HG02610 (cell line): ENCODE measurements at regions not wholly inside any gene's neighbourhood (a gene's known extent, or its start where the extent isn't known, plus 50 kb on each side); places are given as distances from the start of the nearest gene placed in this dataset.

ENCODE experiments used
- ATAC-seq: cut with Tn5 transposase; IDR thresholded peaks from one replicate; pipeline ENCODE4 v1.9.1; 2021; ENCODE audit warnings: mild to moderate bottlenecking, moderate library complexity; ENCODE audit not compliant: unreplicated experiment

DNA sequence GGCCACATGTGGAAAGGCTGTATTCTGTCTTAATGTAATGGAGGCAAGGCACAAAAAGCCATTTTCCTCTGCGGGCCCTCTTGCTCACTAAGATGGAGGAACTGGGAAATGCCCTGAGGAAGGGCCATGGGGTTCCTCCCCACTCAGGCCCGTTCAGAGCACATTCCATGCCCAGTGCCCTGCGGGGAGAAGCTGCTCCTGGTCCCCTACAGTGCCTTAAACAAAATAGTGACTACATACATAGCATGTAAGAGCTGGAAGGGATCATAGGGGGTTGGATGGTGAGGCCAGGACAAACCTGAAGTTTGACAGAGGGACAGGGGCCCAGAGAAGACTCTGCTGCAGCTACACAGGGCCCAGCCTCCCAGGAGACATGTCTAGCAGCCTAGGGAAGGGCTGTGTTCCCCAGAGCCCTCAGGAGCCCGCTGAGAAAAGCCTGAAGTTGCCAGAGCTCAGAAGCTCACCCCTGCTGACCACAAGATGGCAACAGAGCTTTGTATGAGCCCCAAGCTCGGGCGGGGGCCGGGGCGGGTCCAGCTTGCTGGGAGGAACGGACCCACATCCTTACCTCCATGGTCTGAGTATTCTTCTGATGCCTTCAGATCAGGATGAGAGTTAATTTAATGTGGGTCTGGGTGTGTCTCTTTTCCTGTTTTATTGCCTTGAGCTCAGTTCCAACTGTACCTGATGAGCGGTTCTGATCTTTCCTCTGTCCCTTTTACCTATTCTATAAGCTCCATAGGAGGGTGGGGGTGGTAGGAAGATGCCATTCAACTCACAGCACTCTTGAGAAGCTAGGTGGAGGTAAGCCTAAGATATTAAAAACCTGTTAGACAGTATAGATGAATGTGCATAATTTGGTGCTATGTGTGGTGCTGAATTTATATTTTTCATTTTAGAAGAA is 242.9 kb downstream of the CDC5L start:
- no peak for ATAC-seq

GRCh38 chr6:44631968-44632367 is 244.5 kb downstream of the CDC5L start:
- no peak for ATAC-seq

- no peak for ATAC-seq
These were observed 246.8 kb downstream of the CDC5L start for GRCh38 chr6:44634321-44634720.

- no peak for ATAC-seq
These were observed 248.0 kb downstream of the CDC5L start for GRCh38 chr6:44635486-44635885.

DNA sequence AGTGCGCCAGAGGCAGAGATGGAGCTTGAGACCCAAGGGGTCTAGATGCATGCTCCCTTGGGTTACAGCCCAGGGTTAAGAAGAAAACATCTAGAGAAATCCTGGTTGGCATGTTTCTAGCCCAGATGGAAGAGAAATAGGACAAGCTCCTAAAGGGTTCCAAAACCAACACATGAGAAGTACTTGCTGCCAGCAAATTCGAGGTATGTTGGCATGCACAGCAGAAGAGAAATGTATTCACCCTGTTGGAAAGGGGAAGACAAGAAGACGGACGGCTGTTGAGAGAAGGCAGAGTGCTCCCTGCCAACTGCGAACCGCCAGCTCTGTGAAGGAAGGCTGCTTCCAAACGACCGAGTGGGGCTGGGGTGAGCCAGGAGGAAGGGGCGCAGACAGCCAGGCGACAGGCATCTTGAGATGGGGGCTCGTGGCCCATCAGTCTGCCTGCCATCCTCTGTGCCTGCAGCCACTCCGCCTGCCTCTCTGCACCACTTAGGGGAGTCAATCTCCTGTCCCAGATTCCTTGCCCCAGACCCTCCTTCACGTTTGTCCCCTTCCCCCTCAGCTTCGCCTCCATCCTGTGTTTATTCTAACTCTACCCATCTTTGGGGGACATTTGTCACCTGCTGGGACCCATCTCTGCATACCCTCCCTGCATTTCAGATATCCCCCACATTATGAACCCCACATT is 249.2 kb downstream of the CDC5L start:
- no peak for ATAC-seq

GRCh38 chr6:44641344-44642031 is 254.0 kb downstream of the CDC5L start:
- no peak for ATAC-seq

DNA sequence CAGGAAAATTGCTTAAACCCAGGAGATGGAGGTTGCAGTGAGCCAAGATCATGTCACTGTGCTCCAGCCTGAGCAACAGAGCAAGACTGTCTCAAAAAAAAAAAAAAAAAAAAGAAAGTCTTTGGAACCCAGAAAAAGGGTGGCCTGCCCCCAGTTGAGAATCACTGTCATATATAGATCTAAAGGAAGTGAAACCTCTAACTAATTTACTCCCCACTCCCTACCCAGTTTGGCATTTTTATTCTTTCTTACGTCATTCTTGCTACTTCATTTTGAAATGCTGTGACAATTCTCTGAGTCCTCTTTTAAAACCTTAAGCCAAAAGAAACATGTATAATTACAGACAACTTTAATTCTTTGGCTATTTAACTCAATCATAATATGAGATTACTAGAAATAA is 254.8 kb downstream of the CDC5L start:
- ATAC-seq: no peak

DNA sequence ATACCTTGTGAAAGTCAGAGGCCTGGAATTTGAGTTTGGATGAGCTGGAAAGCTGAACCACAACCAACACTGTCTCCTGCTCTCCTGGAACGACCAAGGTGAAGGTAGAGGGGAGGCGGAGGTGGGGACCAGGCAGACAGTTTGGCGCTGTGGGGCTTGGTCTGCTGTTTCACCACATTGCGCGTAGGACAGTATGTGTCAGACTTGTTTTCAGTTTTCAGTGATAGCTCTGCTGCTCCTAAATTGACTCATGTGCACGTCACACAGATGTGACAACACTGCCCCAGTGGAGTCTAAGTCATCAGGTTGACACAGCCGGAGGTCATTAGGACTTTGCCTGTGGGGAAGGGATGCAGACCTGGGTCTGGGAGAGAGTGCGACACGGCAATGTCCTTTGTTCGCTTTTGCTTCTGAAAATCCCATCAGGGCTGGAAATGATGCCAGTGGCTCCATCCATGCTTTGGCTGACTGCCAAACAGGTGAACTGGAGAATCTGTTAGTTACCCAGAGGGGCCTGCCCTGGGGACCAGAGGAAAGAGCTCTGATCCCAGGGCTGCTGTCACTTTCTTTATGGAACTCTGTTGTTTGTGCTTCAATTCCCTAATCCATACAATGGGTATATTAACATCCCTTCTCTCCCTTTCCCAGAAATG is 255.5 kb downstream of the CDC5L start:
- ATAC-seq: no peak

DNA sequence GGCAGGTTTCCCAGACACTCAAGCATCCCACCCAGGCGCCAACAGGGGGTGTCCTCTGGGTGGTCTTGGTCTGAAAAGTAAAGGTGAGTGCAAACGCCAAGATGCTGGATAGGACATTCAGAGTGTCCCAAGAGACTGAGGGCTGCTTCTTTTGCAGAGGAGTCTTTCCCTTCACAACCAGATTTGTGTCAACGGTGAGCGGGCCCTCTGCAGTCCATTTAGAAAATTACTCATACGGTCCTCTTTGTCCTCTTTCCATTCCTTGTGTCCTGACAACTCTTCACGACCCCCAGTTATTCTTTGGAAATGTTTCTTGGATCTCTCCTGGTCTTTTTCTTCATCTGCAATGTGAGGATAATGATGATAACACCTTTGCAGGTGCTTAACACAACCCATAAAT is 257.8 kb downstream of the CDC5L start:
- no peak for ATAC-seq

DNA sequence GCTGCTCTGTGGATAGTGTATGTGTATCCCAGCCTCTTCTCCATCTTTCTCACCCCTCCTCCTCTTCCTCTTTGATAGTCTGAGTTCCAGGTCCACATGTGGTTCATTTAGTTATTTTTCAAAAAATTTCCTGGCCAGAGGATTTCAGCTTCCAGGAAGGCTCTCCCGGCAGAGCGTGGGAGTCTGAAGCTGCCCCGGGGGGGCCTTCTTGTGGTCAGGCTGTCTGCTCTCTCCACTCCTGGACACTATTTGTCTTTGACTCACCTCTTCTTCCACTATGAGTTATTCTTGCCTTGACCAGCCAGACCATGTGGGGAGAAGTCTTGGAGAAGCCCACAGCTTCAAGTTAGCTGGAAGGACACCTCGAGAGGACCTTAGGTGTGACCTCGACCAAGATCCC is 258.8 kb downstream of the CDC5L start:
- no peak for ATAC-seq

DNA sequence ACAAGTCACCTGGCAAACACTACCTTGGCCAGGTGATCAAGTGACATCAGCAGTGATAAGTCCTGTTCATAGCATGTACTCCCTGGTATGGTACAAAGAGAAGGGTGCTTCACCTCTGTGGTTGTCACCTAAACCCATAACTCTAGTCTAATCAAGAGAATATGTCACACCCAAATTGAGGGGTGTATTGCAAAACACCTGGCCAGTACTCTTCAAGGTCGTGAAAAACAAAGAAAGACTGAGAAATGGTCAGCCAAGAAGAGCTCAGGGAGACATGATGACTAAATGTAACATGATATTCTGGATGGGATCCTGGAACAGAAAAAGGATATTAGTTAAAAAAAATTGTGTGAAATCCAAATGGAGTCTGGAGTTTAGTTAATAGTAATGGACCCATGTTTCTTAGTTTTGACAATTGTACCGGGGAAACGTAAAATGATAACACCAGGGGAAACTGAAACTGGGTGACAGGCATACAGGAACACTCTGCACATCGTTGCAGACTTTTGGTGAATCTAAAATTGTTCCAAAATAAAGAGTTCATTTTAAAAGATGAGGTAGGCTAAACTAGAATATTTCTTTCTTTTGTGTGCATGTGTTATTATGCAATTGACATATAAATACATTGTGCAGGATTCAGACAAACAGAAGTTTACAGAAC is 262.0 kb downstream of the CDC5L start:
- ATAC-seq: no peak

DNA sequence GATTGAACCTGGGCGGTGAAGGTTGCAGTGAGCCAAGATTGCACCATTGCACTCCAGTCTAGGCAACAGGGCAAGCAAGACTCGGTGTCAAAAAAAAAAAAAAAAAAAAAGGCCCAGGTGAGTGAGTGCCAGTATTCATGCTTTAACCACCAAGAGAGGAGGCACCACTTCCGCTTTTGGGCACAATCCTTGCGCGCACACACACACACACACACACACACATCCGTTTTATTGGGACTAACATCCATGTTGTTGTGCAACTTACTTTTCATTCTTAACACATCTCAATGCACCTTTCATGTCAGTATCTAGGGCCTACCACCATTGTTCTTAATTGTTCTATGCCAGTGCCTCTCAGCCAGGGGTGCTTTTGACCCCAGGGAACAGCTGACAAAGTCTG is 263.0 kb downstream of the CDC5L start:
- no peak for ATAC-seq

GRCh38 chr6:44650947-44651346 is 263.4 kb downstream of the CDC5L start:
- ATAC-seq: no peak

DNA sequence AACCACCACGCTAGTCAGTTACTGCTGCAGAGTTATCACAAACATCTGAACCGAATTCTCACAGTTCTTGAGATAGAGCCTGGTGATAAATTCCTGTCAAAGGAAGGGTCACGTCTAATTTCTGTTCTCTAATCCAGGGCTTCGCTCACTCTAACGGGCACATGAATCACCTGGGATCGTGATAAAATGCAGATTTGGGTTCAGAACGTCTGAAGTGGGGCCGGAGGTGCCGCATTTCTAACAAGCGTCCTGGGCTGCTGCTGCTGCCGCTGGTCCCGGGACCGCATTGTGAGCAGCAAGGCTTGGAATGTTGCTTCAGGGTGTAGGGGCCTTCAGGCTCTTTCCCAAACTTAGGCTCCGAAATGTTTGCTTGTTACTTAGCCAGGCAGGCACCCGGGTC is 264.1 kb downstream of the CDC5L start:
- ATAC-seq: no peak

DNA sequence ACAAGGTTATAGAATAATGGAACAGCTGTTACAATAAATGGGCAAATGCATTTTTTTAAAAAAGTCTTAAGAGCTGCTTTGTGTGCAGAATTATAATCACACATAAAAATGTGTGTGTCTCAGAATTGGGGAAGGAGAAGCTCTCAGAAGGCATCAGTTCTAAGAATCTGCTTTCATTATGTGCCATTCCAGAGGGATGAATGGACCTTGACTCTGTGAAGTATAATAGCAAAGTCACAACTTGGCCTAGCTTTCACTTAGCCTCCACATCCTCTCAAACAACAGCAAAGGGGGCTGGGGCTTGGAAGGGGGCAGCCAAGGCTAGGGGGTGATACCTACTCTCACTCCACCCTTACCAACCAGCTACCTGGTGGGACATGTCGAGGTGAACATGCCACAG is 265.0 kb downstream of the CDC5L start:
- no peak for ATAC-seq

- ATAC-seq: no peak
These were observed 265.6 kb downstream of the CDC5L start for GRCh38 chr6:44653091-44653490.

GRCh38 chr6:44653761-44654218 is 266.3 kb downstream of the CDC5L start:
- no peak for ATAC-seq

DNA sequence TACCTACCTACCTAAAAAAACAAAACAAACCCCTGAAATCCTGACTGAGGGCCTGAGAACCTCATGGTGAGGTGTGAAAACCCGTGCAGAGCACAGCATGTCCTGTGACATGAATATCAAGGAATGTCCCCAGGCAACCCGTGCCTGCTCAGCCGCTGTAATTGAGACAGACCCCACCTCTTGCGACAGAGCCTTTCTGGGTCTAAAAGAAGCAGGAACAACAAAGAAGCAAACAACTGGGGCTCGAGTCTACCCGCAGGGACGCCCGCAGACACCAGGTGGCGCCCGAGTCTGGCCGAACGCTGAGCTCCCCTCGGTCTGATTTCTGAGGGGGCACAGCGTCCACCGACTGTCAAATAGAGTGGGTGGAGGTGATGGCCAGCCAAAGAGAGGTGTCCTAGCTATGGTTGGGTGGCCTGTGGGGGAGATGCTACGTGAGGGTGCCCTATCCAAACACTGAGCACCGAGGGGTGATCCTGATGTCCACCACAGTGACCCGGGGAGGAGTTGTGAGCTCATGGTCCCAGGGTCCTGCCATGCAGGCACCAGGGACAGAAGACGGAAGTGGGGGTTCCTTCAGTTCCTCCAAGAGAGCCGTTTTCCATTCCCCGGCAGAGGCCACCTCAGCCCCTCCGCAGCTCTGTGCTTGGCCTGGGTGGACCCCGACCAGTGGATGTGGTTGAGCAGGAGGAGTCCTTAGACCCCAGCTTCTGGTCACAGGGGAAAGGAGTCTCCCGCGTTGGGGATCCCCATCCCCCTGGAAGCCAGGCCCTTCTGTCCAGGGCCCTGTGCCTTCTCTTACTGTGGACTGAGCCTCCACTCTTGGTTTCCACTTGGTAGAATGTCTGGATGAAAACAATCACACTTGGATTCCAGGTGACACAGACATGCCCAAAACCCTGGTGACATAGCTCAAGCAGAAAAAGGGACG is 268.2 kb downstream of the CDC5L start:
- peak; percentile 42 for ATAC-seq

DNA sequence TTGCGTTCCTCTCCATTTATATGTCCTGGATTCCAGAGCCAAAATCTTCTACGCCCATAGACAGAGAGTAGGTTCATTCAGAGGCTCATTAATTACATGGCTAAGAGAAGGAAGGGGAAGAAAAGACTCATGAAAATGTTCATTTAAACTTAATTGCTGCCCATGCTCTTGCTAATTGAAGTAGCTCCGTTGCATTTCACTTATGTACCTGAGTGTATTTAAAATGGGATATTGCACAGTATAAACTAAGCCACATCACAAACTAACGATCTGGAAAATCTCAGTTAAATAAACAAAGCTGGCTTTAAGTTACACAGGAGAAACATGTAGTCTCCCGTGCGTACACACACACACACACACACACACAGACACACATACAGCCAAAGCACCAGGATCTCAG is 269.2 kb downstream of the CDC5L start:
- ATAC-seq: no peak
